H4 (cell line): ENCODE measurements at regions not wholly inside any gene's neighbourhood (a gene's known extent, or its start where the extent isn't known, plus 50 kb on each side); places are given as distances from the start of the nearest gene placed in this dataset.
"Not testable (repeated sequence)": the region's sequence is repeated elsewhere in the genome, so short reads cannot be mapped to it uniquely, and the experiment has no call there.

Experiments used
- DNase-seq: peaks from one replicate; pipeline ENCODE4 v3.0.0-alpha.2; 2015; ENCODE audit warnings: low spot score

- DNase-seq = no peak
These were observed 156.4 kb upstream of the CARMIL1 start for GRCh38 chr6:25122622-25123237.

- no peak for DNase-seq
These were observed 154.9 kb upstream of the CARMIL1 start for GRCh38 chr6:25124216-25124715.

- no peak for DNase-seq
These were observed 153.4 kb upstream of the CARMIL1 start for GRCh38 chr6:25125736-25126135.

GRCh38 chr6:25127076-25127837, 151.9 kb upstream of the CARMIL1 start:
- no peak for DNase-seq

- DNase-seq = no peak
These were observed 148.7 kb upstream of the CARMIL1 start for GRCh38 chr6:25130518-25130917.

GRCh38 chr6:25132934-25133333, 146.2 kb upstream of the CARMIL1 start:
- DNase-seq = no peak

- DNase-seq = no peak
These were observed 145.6 kb upstream of the CARMIL1 start for GRCh38 chr6:25133568-25133967.

GRCh38 chr6:25136854-25137253, 142.3 kb upstream of the CARMIL1 start:
- no peak for DNase-seq

GRCh38 chr6:25137480-25137879, 141.7 kb upstream of the CARMIL1 start:
- no peak for DNase-seq

- DNase-seq = no peak
These were observed 141.3 kb upstream of the CARMIL1 start for GRCh38 chr6:25137916-25138232.

- DNase-seq = peak; percentile 80
These were observed 140.8 kb upstream of the CARMIL1 start for GRCh38 chr6:25138233-25138933.

- no peak for DNase-seq
These were observed 140.2 kb upstream of the CARMIL1 start for GRCh38 chr6:25138934-25139415.

- not testable (repeated sequence) for DNase-seq
These were observed 139.6 kb upstream of the CARMIL1 start for GRCh38 chr6:25139608-25140007.

GRCh38 chr6:25142506-25142905, 136.7 kb upstream of the CARMIL1 start:
- no peak for DNase-seq

- DNase-seq = no peak
These were observed 134.3 kb upstream of the CARMIL1 start for GRCh38 chr6:25144919-25145318.

- DNase-seq = no peak
These were observed 132.0 kb upstream of the CARMIL1 start for GRCh38 chr6:25147223-25147622.

GRCh38 chr6:25150031-25150430, 129.1 kb upstream of the CARMIL1 start:
- no peak for DNase-seq

GRCh38 chr6:25150863-25151262, 128.3 kb upstream of the CARMIL1 start:
- no peak for DNase-seq

- no peak for DNase-seq
These were observed 126.1 kb upstream of the CARMIL1 start for GRCh38 chr6:25153079-25153478.

- DNase-seq = no peak
These were observed 125.1 kb upstream of the CARMIL1 start for GRCh38 chr6:25154034-25154596.

- DNase-seq = no peak
These were observed 124.0 kb upstream of the CARMIL1 start for GRCh38 chr6:25155211-25155610.

- no peak for DNase-seq
These were observed 123.1 kb upstream of the CARMIL1 start for GRCh38 chr6:25156123-25156522.
